ENCODE measurements at regions not wholly inside any gene's neighbourhood (a gene's known extent, or its start where the extent isn't known, plus 50 kb on each side); places are given as distances from the start of the nearest gene placed in this dataset.

GRCh38 chr3:66703501-66703900, 202.7 kb upstream of the LRIG1 start:
- no peak for TF ChIP-seq POLR2A (IDR thresholded peaks at IDR 0.05)
- no peak for TF ChIP-seq CTCF (IDR thresholded peaks at IDR 0.05)
